Skeletal muscle tissue (tissue), 3 donors: ENCODE measurements at regions not wholly inside any gene's neighbourhood (a gene's known extent, or its start where the extent isn't known, plus 50 kb on each side); places are given as distances from the start of the nearest gene placed in this dataset.

ENCODE experiments used
- H3K27ac ChIP-seq: one replicate; pipeline ENCODE4 v1.7.0; 2013; ENCODE audit warnings: mild to moderate bottlenecking, low read depth, low read length, inconsistent platforms
- H3K27me3 ChIP-seq, 3 donors: one replicate each; pipeline ENCODE4 v1.7.0; 2013; ENCODE audit warnings: low read length in 3 of 3; ENCODE audit not compliant: control insufficient read depth in 3 of 3, insufficient read depth in 3 of 3
- H3K36me3 ChIP-seq, 3 donors: one replicate each; pipeline ENCODE4 v1.7.0; 2013; ENCODE audit warnings: low read length in 3 of 3; ENCODE audit not compliant: control insufficient read depth in 3 of 3, insufficient read depth in 3 of 3
- H3K4me1 ChIP-seq, 3 donors: one replicate each; pipeline ENCODE4 v1.7.0; 2013; ENCODE audit warnings: low read length in 3 of 3, mild to moderate bottlenecking in 3 of 3; ENCODE audit not compliant: control insufficient read depth in 3 of 3, insufficient read depth in 3 of 3
- H3K4me3 ChIP-seq, 3 donors: one replicate each; pipeline ENCODE4 v1.7.0; 2013; ENCODE audit warnings: low read length in 3 of 3
- H3K9ac ChIP-seq, 3 donors: one replicate each; pipeline ENCODE4 v1.7.0; 2013; ENCODE audit warnings: low read length in 3 of 3, mild to moderate bottlenecking in 3 of 3, moderate library complexity in 2 of 3, low read depth in 1 of 3
- H3K9me3 ChIP-seq, 3 donors: one replicate each; pipeline ENCODE4 v1.7.0; 2013; ENCODE audit warnings: low read length in 3 of 3; ENCODE audit not compliant: control insufficient read depth in 3 of 3
- donor health status: Osteomylitis.

DNA sequence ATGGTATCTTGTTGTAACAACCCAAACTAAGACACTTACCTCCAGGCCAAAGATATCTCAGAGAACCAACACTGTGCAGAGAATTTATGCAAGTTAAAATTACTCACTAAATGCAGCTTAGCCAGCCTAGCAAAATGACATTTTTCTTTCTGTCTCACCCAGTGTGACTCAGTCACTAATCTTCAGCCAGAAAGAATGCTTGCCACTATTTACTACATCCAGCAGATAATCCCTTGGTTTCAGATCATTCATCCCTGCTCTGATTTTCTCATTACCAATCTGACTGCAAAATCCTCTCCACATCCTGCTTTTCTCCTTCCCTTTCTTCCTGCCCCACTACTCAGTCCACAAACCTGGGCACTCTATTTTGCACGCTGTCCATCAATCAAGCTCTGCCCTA, 93.5 kb upstream of the NEBL start:
- H3K27ac ChIP-seq: no peak overlapping the region
- H3K36me3 ChIP-seq: no peaks in the 10 kb centered on the region
- H3K9ac ChIP-seq: no peak overlapping the region
- H3K4me1 ChIP-seq: no peaks in the 10 kb centered on the region
- no peak overlapping the region for H3K4me3 ChIP-seq
- H3K27me3 ChIP-seq: no peaks in the 10 kb centered on the region
- H3K9me3 ChIP-seq: no peaks in the 10 kb centered on the region

- H3K36me3 ChIP-seq: no peaks in the 10 kb centered on the region
- H3K27me3 ChIP-seq: no peaks in the 10 kb centered on the region
- no peak overlapping the region for H3K9ac ChIP-seq
- H3K27ac ChIP-seq: no peak overlapping the region
- no peaks in the 10 kb centered on the region for H3K4me1 ChIP-seq
- H3K9me3 ChIP-seq: no peaks in the 10 kb centered on the region
- no peak overlapping the region for H3K4me3 ChIP-seq
Observed at GRCh38 chr10:20988357-20988983, 91.4 kb upstream of the NEBL start.

DNA sequence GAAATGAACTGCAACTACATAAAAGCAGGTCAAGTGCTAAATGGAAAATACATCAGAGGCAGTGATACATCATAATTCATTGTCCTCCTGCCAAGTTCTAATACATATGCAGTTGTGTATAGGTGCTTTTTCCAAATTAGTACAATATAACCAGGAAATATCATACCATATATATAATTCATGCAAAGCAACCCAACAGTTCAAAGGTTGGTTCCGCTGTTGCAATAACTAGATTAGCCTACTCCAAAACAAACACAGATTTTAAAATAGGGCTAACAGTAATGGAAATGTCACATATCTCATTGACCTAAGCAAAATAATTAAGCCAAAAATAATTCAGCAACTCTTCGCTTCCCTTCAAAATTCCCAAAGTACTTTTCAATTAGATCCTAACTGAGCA, 88.9 kb upstream of the NEBL start:
- Histone ChIP-seq H3K4me1 (no peaks in the 10 kb centered on the region), H3K27me3 (no peaks in the 10 kb centered on the region), H3K9me3 (no peaks in the 10 kb centered on the region), H3K9ac (no peak overlapping the region), H3K36me3 (no peaks in the 10 kb centered on the region), H3K27ac (no peak overlapping the region), H3K4me3 (no peak overlapping the region)

DNA sequence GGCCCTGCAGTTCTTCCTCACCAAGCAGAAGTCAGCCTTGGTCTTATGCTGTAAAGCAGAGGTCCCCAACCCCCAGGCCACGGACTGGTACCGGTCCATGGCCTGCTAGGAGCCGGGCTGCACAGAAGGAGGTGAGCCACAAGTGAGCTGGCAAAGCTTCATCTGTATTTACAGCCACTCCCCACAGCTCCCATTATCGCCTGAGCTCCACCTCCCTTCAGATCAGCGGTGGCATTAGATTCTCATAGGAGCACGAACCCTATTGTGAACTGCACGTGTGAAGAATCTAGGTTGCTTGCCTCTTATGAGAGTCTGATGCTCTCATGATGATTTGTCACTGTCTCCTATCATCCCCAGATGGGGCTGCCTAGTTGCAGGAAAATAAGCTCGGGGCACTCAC, 87.6 kb upstream of the NEBL start:
- H3K9ac ChIP-seq: no peak overlapping the region
- H3K36me3 ChIP-seq: no peaks in the 10 kb centered on the region
- no peak overlapping the region for H3K27ac ChIP-seq
- no peaks in the 10 kb centered on the region for H3K27me3 ChIP-seq
- H3K4me3 ChIP-seq: no peak overlapping the region
- H3K9me3 ChIP-seq: no peaks in the 10 kb centered on the region
- no peaks in the 10 kb centered on the region for H3K4me1 ChIP-seq

- Histone ChIP-seq H3K4me1 (no peaks in the 10 kb centered on the region), H3K27ac (no peak overlapping the region), H3K9ac (no peak overlapping the region), H3K9me3 (no peaks in the 10 kb centered on the region), H3K27me3 (no peaks in the 10 kb centered on the region), H3K36me3 (no peaks in the 10 kb centered on the region), H3K4me3 (no peak overlapping the region)
Observed at GRCh38 chr10:20981419-20981953, 84.4 kb upstream of the NEBL start.

- no peaks in the 10 kb centered on the region for H3K4me1 ChIP-seq
- H3K27me3 ChIP-seq: no peaks in the 10 kb centered on the region
- no peak overlapping the region for H3K27ac ChIP-seq
- H3K36me3 ChIP-seq: no peaks in the 10 kb centered on the region
- no peaks in the 10 kb centered on the region for H3K9me3 ChIP-seq
- no peak overlapping the region for H3K9ac ChIP-seq
- no peak overlapping the region for H3K4me3 ChIP-seq
Observed at GRCh38 chr10:20978617-20979016, 81.5 kb upstream of the NEBL start.

DNA sequence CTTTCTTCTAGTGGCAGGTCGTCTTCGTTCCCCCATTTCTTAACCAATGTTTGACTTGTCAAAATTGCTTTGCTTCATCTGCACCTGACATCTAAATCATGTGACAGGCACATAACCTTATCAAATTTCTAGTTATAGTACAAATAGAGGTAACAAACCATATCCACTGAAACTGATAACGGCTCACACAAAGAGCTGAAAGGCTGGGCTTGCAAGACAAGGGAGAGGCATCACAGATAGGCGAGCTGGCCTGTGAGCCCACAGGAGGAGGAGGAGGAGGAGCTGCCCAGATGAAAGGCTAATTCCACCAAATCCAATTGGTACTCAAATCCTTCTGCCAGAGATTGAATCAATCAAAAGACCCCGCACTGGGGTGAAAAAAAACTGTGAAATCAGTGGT, 80.2 kb upstream of the NEBL start:
- no peaks in the 10 kb centered on the region for H3K4me1 ChIP-seq

GRCh38 chr10:20976891-20977290, 79.8 kb upstream of the NEBL start:
- Histone ChIP-seq H3K36me3 (no peaks in the 10 kb centered on the region), H3K27me3 (no peaks in the 10 kb centered on the region), H3K9me3 (no peaks in the 10 kb centered on the region), H3K4me3 (no peak overlapping the region), H3K4me1 (no peaks in the 10 kb centered on the region), H3K9ac (no peak overlapping the region), H3K27ac (no peak overlapping the region)

More for the DNA sequence above, 80.2 kb upstream of the NEBL start:
- Histone ChIP-seq H3K36me3 (no peaks in the 10 kb centered on the region), H3K9me3 (no peaks in the 10 kb centered on the region), H3K27ac (no peak overlapping the region), H3K27me3 (no peaks in the 10 kb centered on the region), H3K4me3 (no peak overlapping the region), H3K9ac (no peak overlapping the region)

- Histone ChIP-seq H3K4me3 (no peak overlapping the region), H3K27me3 (no peaks in the 10 kb centered on the region), H3K27ac (no peak overlapping the region), H3K9ac (no peak overlapping the region), H3K36me3 (no peaks in the 10 kb centered on the region), H3K4me1 (no peaks in the 10 kb centered on the region), H3K9me3 (no peaks in the 10 kb centered on the region)
Observed at GRCh38 chr10:20976390-20976789, 79.3 kb upstream of the NEBL start.

GRCh38 chr10:20975236-20975635, 78.1 kb upstream of the NEBL start:
- H3K27ac ChIP-seq: no peak overlapping the region
- no peaks in the 10 kb centered on the region for H3K4me1 ChIP-seq
- no peaks in the 10 kb centered on the region for H3K27me3 ChIP-seq
- no peaks in the 10 kb centered on the region for H3K9me3 ChIP-seq
- no peak overlapping the region for H3K9ac ChIP-seq
- H3K36me3 ChIP-seq: no peaks in the 10 kb centered on the region
- no peak overlapping the region for H3K4me3 ChIP-seq
